ENCODE measurements at regions not wholly inside any gene's neighbourhood (a gene's known extent, or its start where the extent isn't known, plus 50 kb on each side); places are given as distances from the start of the nearest gene placed in this dataset.

DNA sequence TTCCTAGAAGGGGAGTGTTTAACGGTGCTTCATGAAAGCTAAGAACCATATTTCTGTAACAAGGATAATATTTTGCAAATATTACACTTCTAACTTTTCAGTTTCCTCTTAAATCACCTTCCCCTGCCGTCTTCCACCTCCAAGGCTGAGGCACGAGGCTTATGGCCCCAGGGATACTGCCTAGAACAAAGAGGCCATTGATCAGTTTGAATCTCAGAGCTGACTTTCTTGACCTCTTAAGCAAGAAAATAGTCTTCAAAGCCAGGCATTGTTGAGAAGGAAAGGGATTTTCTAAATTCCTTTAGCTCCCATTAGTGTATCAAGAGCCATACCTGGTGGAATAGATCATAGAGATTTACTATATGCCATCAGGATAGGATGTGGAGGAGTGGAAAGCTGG lies 566.2 kb downstream of the BNC2 start (continued):
- TF ChIP-seq, protein P1, sequence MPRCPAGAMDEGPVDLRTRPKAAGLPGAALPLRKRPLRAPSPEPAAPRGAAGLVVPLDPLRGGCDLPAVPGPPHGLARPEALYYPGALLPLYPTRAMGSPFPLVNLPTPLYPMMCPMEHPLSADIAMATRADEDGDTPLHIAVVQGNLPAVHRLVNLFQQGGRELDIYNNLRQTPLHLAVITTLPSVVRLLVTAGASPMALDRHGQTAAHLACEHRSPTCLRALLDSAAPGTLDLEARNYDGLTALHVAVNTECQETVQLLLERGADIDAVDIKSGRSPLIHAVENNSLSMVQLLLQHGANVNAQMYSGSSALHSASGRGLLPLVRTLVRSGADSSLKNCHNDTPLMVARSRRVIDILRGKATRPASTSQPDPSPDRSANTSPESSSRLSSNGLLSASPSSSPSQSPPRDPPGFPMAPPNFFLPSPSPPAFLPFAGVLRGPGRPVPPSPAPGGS (IDR thresholded peaks at IDR 0.05): no peak

DNA sequence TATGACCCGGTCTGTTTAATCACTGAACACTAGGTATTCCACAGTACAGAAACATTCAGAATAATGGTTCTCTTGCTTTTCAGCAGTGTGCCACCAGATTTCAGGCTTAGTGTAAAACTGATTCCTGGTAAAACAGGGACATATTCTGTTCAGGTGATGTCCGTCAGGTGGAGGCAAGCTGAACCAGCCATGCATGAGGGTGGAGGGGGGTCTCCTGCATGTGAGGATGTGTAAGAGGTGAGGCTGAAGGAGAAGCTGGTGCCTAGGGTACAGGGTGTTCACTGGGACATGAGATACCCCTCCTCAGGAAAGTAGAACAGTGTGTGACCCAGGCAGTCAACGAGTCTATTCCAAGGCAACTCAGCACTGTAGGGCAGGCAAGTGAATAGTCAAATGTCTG lies 563.9 kb downstream of the BNC2 start:
- Histone ChIP-seq H3K4me1 (peaks cover 19% of the 10 kb centered on the region), H3K4me3 (no peak overlapping the region), H3K27ac (peak overlapping the region in 1 of 2 experiments; percentile 59; a peak in 3 of 6 replicates), H3K9me3 (no peaks in the 10 kb centered on the region), H3K4me2 (no peak overlapping the region)
- whole genome bisulfite sequencing (ENCODE audit: missing lambda C conversion rate): 91% methylated on average over 3 of the region's 3 CpGs
- ATAC-seq (no peak), DNase-seq (ENCODE audit: low read depth in 1 of 2, low spot score in 1 of 2) (no peak), FAIRE-seq (no peak)
- TF ChIP-seq, protein P2, sequence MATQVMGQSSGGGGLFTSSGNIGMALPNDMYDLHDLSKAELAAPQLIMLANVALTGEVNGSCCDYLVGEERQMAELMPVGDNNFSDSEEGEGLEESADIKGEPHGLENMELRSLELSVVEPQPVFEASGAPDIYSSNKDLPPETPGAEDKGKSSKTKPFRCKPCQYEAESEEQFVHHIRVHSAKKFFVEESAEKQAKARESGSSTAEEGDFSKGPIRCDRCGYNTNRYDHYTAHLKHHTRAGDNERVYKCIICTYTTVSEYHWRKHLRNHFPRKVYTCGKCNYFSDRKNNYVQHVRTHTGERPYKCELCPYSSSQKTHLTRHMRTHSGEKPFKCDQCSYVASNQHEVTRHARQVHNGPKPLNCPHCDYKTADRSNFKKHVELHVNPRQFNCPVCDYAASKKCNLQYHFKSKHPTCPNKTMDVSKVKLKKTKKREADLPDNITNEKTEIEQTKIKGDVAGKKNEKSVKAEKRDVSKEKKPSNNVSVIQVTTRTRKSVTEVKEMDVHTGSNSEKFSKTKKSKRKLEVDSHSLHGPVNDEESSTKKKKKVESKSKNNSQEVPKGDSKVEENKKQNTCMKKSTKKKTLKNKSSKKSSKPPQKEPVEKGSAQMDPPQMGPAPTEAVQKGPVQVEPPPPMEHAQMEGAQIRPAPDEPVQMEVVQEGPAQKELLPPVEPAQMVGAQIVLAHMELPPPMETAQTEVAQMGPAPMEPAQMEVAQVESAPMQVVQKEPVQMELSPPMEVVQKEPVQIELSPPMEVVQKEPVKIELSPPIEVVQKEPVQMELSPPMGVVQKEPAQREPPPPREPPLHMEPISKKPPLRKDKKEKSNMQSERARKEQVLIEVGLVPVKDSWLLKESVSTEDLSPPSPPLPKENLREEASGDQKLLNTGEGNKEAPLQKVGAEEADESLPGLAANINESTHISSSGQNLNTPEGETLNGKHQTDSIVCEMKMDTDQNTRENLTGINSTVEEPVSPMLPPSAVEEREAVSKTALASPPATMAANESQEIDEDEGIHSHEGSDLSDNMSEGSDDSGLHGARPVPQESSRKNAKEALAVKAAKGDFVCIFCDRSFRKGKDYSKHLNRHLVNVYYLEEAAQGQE (IDR thresholded peaks at IDR 0.05): no peak
- TF ChIP-seq ZSCAN20 (CRISPR knock-in tag; IDR thresholded peaks at IDR 0.05): no peak
- TF ChIP-seq EP300 (IDR thresholded peaks at IDR 0.05): no peak
- TF ChIP-seq HOXB13 (CRISPR knock-in tag; IDR thresholded peaks at IDR 0.05; ENCODE audit: low read depth): no peak
- no peak for TF ChIP-seq HDAC2 (IDR thresholded peaks at IDR 0.05)
- ChIA-PET POLR2A (interaction anchor here (0.7 kb wide), 1 partner anchor 24 kb away, joined by 5 read pairs; no protein-coding TSS in a partner anchor), CTCF (interaction anchor here (1.3 kb wide), 1 partner anchor 8 kb away, joined by 4 read pairs; no protein-coding TSS in a partner anchor)

DNA sequence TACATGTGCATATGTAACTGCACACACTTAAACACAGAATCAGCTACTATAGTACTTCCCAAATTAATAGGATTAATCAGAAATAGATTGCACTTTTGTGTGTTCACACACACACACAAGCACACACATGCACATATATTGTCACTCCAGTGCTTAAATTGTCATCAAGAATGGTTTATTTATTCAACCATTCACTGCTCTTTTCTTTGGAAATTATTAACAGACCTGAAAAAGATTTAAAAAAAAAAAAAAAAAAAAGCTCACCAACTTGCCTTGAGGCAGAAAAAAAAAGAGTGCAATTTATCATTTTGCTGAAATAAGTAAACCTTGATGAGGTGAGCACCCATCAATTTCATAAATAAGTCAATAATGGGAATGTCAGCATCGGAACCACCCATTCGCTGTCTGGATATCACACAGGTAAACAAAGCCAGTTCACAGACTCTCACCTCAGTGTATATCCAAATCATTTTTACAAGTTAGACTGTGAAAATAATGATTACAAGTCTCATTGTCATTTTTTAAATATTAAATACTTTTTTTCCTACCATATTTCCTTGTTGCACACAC lies 562.8 kb downstream of the BNC2 start:
- no peak for ATAC-seq

DNA sequence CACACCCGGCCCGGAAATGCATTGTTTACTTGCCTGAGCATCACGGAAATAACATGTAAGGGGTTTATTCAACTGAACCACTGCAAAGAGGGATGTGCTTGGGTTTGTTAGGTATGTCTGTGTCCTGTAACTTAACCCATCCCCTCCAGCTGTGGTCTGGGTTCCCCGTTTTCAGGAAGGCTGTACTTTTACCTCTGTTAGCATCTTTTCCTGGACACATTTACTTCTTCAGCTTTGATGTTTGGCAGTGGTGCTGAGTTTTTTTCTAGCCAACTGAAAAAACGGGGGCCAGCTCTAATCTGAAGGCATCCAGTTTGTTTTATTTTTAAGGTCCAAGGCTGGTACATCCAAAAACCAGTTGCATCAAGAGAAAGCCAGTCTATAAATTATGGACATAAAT lies 561.8 kb downstream of the BNC2 start:
- no peak for ATAC-seq
- H3K4me2 ChIP-seq: no peak overlapping the region
- POLR2A ChIA-PET: no interaction called here
- no peaks in the 10 kb centered on the region for H3K9me3 ChIP-seq
- no peak for TF ChIP-seq ZFP36 (IDR thresholded peaks at IDR 0.05; ENCODE audit: borderline replicate concordance, partially characterized antibody)
- TF ChIP-seq ZSCAN20 (CRISPR knock-in tag; IDR thresholded peaks at IDR 0.05): no peak
- TF ChIP-seq, protein P3, sequence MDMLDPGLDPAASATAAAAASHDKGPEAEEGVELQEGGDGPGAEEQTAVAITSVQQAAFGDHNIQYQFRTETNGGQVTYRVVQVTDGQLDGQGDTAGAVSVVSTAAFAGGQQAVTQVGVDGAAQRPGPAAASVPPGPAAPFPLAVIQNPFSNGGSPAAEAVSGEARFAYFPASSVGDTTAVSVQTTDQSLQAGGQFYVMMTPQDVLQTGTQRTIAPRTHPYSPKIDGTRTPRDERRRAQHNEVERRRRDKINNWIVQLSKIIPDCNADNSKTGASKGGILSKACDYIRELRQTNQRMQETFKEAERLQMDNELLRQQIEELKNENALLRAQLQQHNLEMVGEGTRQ (IDR thresholded peaks at IDR 0.05): no peak
- no peak for TF ChIP-seq SMC3 (IDR thresholded peaks at IDR 0.05)
- H3K4me3 ChIP-seq: no peak overlapping the region
- H3K27ac ChIP-seq: peak overlapping the region in 1 of 2 experiments; percentile 65; a peak in 4 of 6 replicates
- DNase-seq (ENCODE audit: low read depth in 1 of 2, low spot score in 1 of 2): no peak
- peaks cover 19% of the 10 kb centered on the region for H3K4me1 ChIP-seq
- CTCF ChIA-PET: interaction anchor here (0.8 to 1.4 kb wide), 3 partner anchors 10 to 35 kb away, joined by 4 read pairs; no protein-coding TSS in a partner anchor
- 63% methylated on average over 5 of the region's 5 CpGs for WGBS (ENCODE audit: missing lambda C conversion rate)
- FAIRE-seq: no peak

More for the DNA sequence above, 562.8 kb downstream of the BNC2 start:
- peak overlapping the region; percentile 42 for H3K4me2 ChIP-seq
- H3K9me3 ChIP-seq: no peaks in the 10 kb centered on the region
- peaks cover 19% of the 10 kb centered on the region for H3K4me1 ChIP-seq
- H3K27ac ChIP-seq: peak overlapping the region in 1 of 2 experiments; percentile 65; a peak in 2 of 6 replicates
- TF ChIP-seq EP300 (IDR thresholded peaks at IDR 0.05) (peak in 1 of 2 experiments; percentile 41; a peak in 1 of 5 replicates), NPAS2 (CRISPR knock-in tag; IDR thresholded peaks at IDR 0.05; ENCODE audit: borderline replicate concordance) (no peak)
- CTCF ChIA-PET: interaction anchor here (0.6 to 1.3 kb wide), 2 partner anchors 17 to 81 kb away, joined by 3 to 4 read pairs; no protein-coding TSS in a partner anchor
- peak in 1 of 2 experiments; percentile 53 for DNase-seq (ENCODE audit: low read depth in 1 of 2, low spot score in 1 of 2)
- POLR2A ChIA-PET: no interaction called here
- FAIRE-seq: no peak
- 13% methylated on average over 2 of the region's 2 CpGs for WGBS (ENCODE audit: missing lambda C conversion rate)
- no peak overlapping the region for H3K4me3 ChIP-seq
